ENCODE measurements at regions not wholly inside any gene's neighbourhood (a gene's known extent, or its start where the extent isn't known, plus 50 kb on each side); places are given as distances from the start of the nearest gene placed in this dataset.
"Not testable (repeated sequence)": the region's sequence is repeated elsewhere in the genome, so short reads cannot be mapped to it uniquely, and the experiment has no call there.

- DNase-seq (ENCODE audit: low read depth in 2 of 3, low spot score in 2 of 3): no peak
Observed at GRCh38 chr7:109879287-109879828, 1211.6 kb upstream of the LRRN3 start.

GRCh38 chr7:109890622-109891021 lies 1200.3 kb upstream of the LRRN3 start:
- no peak for DNase-seq (ENCODE audit: low read depth in 2 of 3, low spot score in 2 of 3)

GRCh38 chr7:109893231-109893630 lies 1197.7 kb upstream of the LRRN3 start:
- no peak for DNase-seq (ENCODE audit: low read depth in 2 of 3, low spot score in 2 of 3)

- DNase-seq (ENCODE audit: low read depth in 2 of 3, low spot score in 2 of 3): no peak
Observed at GRCh38 chr7:109895536-109895935, 1195.4 kb upstream of the LRRN3 start.

GRCh38 chr7:109901926-109902325 lies 1189.0 kb upstream of the LRRN3 start:
- no peak for DNase-seq (ENCODE audit: low read depth in 2 of 3, low spot score in 2 of 3)

GRCh38 chr7:109905368-109906065 lies 1185.4 kb upstream of the LRRN3 start:
- DNase-seq (ENCODE audit: low read depth in 2 of 3, low spot score in 2 of 3): not testable (repeated sequence)

- no peak for DNase-seq (ENCODE audit: low read depth in 2 of 3, low spot score in 2 of 3)
Observed at GRCh38 chr7:109915670-109916069, 1175.3 kb upstream of the LRRN3 start.

GRCh38 chr7:109926738-109927137 lies 1164.2 kb upstream of the LRRN3 start:
- no peak for DNase-seq (ENCODE audit: low read depth in 2 of 3, low spot score in 2 of 3)

GRCh38 chr7:109930049-109930448 lies 1160.9 kb upstream of the LRRN3 start:
- no peak for DNase-seq (ENCODE audit: low read depth in 2 of 3, low spot score in 2 of 3)

- DNase-seq (ENCODE audit: low read depth in 2 of 3, low spot score in 2 of 3): no peak
Observed at GRCh38 chr7:109939207-109939606, 1151.7 kb upstream of the LRRN3 start.

GRCh38 chr7:109945820-109946518 lies 1145.0 kb upstream of the LRRN3 start:
- DNase-seq (ENCODE audit: low read depth in 2 of 3, low spot score in 2 of 3): no peak

- DNase-seq (ENCODE audit: low read depth in 2 of 3, low spot score in 2 of 3): no peak
Observed at GRCh38 chr7:109950256-109950655, 1140.7 kb upstream of the LRRN3 start.

GRCh38 chr7:109950821-109951564 lies 1139.9 kb upstream of the LRRN3 start:
- no peak for DNase-seq (ENCODE audit: low read depth in 2 of 3, low spot score in 2 of 3)

GRCh38 chr7:109951565-109951928 lies 1139.4 kb upstream of the LRRN3 start:
- DNase-seq (ENCODE audit: low read depth in 2 of 3, low spot score in 2 of 3): no peak

GRCh38 chr7:109955986-109956385 lies 1134.9 kb upstream of the LRRN3 start:
- DNase-seq (ENCODE audit: low read depth in 2 of 3, low spot score in 2 of 3): no peak

- DNase-seq (ENCODE audit: low read depth in 2 of 3, low spot score in 2 of 3): no peak
Observed at GRCh38 chr7:109956916-109957315, 1134.0 kb upstream of the LRRN3 start.

- DNase-seq (ENCODE audit: low read depth in 2 of 3, low spot score in 2 of 3): no peak
Observed at GRCh38 chr7:109963741-109964140, 1127.2 kb upstream of the LRRN3 start.

- DNase-seq (ENCODE audit: low read depth in 2 of 3, low spot score in 2 of 3): no peak
Observed at GRCh38 chr7:109964780-109965179, 1126.1 kb upstream of the LRRN3 start.

- DNase-seq (ENCODE audit: low read depth in 2 of 3, low spot score in 2 of 3): no peak
Observed at GRCh38 chr7:109967406-109967805, 1123.5 kb upstream of the LRRN3 start.

- no peak for DNase-seq (ENCODE audit: low read depth in 2 of 3, low spot score in 2 of 3)
Observed at GRCh38 chr7:109983618-109984017, 1107.3 kb upstream of the LRRN3 start.

GRCh38 chr7:109984729-109985128 lies 1106.2 kb upstream of the LRRN3 start:
- DNase-seq (ENCODE audit: low read depth in 2 of 3, low spot score in 2 of 3): no peak
